Effector CD8-positive, alpha-beta T cell (primary cell): ENCODE measurements at regions not wholly inside any gene's neighbourhood (a gene's known extent, or its start where the extent isn't known, plus 50 kb on each side); places are given as distances from the start of the nearest gene placed in this dataset.
"Not testable (repeated sequence)": the region's sequence is repeated elsewhere in the genome, so short reads cannot be mapped to it uniquely, and the experiment has no call there.

Experiments
- DNase-seq: peaks from one replicate; lab custom pipeline; 2025; lab: John Stamatoyannopoulos, UW

GRCh38 chr14:30069536-30069935, 141.9 kb upstream of the PRKD1 start:
- DNase-seq = no peak

- DNase-seq = not testable (repeated sequence)
Measured at GRCh38 chr14:30072454-30072853, 144.8 kb upstream of the PRKD1 start.

DNA sequence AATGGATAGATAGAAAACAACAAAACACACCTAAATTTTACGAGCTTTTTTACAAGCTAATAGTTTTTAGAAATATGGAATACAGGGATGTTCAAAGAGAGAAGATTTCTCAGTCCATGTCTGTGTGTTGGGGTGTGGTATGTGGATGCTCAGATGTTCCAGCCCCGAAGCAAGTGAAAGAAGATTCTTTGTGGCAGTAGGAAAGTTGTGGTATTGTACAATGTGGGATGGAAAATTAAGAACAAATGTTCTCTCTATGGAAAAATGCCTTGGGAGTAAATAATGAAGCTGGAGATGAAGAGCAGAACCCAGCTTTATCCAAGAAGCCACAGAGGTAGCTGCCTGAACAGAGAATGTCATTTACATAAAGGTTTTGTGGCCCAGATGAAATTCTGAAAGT, 150.3 kb upstream of the PRKD1 start:
- no peak for DNase-seq

DNA sequence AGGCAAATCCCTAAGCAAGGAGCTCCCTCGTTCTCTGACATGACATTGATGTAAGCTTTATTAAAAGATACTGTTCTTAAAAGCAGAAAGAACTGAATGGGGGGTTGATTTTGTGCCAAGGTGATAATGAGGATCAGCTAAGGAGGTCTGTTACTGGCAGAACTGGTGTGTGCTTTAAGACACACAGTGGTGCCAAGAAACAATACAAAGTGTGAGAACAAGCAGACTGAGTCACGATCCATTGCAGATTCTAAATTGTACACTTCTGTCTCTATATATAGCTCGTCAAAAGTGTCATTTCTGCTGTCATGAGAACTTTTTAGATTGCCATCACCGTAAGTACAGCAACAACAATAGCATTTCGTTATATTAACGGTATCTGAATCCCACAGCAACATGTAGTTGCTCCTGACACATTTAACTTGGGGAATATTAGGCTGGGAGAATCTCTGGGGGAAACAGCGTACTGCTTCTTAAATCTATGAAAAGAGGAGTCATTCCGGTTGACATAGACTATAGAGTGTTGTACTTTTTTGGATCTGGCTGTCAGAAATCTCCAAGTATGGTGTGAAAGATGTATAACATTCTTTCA, 151.3 kb upstream of the PRKD1 start:
- no peak for DNase-seq

DNA sequence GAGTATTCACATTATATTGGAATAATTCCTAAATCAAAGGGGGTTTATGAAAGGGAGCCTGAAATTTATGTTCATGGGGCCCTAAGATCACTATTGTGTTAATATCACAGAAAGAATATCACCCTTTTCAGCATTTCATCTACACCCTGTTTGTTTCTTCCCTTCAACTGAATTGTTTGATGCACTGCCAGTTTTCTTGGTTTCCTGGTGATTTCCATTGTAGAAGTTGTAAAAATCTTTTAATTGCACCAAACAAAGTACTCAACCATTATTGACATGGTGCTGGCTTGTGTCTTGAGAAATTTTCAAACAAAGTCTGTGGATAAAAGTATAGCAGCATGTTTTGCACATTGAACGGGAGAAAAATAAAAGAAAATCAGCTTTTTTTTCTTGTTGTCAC, 154.8 kb upstream of the PRKD1 start:
- no peak for DNase-seq

- no peak for DNase-seq
Measured at GRCh38 chr14:30084811-30085210, 157.2 kb upstream of the PRKD1 start.

GRCh38 chr14:30085943-30086342, 158.3 kb upstream of the PRKD1 start:
- DNase-seq = no peak

DNA sequence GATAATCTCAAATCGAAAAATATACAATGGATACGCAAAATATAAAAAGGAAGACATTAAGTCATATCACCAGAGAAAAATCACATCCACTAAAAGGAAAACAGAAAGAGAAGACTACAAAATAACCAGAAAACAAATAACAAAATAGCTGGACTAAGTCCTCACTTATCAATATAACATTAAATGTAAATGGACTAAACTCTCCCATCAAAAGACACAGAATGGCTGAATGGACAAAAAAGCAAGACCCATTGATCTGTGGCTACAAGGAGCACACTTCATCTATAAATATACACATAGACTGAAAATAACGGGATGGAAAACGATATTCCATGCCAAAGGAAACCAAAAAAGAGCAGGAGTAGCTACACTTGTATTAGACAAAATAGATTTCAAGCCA, 161.0 kb upstream of the PRKD1 start:
- DNase-seq = no peak

DNA sequence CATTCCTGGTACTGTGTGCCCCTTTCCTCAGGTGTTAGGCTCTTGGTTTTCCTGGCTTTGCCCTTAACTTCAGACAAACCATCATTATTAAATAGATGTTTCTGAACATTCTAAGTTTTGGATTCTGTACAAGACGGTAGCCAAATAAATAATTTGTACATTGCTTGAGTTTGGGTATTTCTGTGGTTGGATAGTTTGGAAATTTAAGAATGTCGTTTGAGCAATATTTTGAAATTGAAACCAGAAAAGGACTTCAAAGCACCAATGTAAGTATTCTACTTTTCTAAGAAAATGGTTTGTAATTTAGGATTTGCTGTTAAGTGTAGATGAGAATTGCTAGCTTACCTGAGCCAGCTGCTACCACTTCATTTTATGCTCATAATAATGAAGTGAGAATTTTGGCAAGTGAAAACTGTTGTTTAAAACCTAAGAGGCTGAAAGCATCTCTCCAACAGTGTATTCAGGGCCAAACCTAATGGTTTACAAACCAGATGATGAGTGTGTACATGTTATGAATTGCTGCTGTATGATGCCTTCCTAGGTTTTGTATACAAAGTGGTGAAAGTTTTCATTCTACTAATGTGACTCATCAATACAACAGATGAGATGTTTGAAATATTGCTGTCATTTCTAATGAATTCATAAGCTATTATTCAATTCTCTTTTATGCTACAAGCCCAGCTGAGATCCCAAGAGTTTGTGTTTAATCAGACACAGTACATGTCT, 181.5 kb upstream of the PRKD1 start:
- no peak for DNase-seq

DNA sequence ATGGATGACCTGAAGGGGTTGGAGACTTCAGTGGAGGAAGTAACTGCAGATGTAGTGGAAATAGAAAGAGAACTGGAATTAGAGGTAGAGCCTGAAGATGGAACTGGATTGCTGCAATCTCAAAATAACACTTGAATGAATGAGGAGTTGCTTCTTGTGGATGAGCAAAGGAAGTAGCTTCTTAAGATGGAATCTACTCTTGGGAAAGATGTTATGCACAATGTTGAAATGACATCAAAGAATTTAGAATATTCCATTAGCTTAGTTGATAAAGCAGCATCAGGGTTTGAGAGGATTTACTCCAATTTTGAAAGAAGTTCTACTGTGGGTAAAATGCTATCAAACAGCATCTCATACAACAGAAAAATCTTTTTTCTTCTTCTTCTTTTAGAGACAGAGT, 186.4 kb upstream of the PRKD1 start:
- no peak for DNase-seq

GRCh38 chr14:30115756-30116155, 188.1 kb upstream of the PRKD1 start:
- no peak for DNase-seq

DNA sequence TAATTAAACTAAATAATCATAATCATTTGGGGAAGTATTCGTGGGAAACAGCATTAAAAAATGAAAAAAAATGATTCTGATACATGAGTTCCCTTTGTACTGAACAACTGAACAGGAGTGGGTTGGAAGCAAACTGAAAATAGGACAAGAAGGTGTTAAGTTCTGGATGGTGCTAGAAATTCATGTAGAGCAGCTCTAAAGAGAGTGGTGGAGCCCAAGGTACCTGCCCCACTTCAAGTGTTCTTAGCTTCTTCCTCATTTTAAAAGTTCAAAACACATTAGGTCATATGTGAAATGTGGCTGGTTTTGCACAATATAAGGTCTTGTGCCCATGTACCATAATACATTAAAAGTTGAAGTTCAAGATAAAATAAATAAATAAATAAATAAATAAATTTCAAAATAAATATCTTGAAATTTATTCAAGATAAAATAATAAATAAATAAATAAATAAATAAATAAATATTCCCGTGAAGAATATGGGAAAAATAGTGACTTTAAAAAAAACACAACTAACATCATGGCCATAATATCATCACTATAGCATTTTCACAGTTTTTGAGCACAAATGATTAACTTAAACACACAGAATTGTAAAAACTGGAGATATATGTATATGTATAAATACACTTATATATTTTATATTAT, 191.5 kb upstream of the PRKD1 start:
- DNase-seq = no peak

- DNase-seq = no peak
Measured at GRCh38 chr14:30125322-30125979, 197.8 kb upstream of the PRKD1 start.

DNA sequence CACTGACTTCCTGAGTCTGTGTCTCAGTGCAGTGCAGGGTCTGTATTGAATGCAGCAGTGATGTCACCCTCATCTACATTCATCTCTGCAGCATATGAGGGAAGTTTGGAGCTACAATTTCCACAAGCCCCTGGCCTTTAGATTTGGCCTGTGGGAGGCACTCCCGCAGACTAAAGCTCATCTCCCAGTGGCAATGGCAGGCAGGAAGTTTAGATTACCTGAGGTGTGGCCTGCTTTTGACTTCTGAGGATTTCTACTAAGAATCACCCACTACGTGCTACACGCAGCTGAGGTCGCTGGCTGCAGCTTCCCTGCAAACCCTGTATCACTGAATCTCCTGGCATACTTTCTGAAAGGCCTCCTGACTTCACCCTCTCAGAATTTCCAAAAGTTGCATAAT, 202.2 kb upstream of the PRKD1 start:
- DNase-seq = no peak

- DNase-seq = no peak
Measured at GRCh38 chr14:30131581-30132097, 204.0 kb upstream of the PRKD1 start.

DNA sequence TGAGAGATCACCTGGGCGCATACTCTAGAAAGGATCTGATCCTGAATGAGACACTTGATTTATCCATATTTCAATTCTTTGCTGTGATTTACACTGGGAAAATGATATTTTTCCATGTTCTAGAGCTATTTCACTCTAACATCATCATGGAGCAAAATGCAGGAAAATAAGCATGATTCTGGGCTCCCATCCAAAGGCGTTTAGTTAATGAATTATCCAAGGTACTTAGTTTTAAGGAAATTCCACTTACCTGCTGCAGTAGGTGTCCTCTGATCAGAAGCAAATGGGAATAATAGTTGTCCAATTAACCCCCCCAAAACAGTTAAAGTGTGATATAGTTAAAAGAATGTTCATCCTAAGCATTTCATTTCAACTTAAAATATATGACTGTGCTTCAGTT, 204.5 kb upstream of the PRKD1 start:
- DNase-seq = no peak

GRCh38 chr14:30134936-30135335, 207.3 kb upstream of the PRKD1 start:
- DNase-seq = no peak

GRCh38 chr14:30138567-30138966, 210.9 kb upstream of the PRKD1 start:
- no peak for DNase-seq

GRCh38 chr14:30142216-30142615, 214.6 kb upstream of the PRKD1 start:
- no peak for DNase-seq

DNA sequence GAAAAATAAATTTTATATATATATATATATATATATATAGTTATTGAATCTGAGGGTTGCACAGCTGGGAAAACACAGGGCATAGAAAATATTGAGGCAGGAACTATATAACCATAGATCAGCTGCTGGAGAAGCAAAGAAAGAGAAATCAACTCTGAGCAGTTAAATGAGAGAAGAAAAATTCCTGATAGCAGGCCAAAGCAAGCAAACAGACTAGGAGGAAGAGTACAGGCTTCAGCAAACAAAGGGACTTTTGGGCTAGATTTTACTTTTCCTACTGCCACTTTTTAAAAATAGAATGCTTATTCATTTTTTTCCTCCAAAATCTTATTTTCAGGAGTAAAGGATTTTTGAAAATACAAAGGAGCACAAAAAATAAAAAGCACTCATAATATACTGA, 216.0 kb upstream of the PRKD1 start:
- no peak for DNase-seq

GRCh38 chr14:30153717-30154116, 226.1 kb upstream of the PRKD1 start:
- no peak for DNase-seq

GRCh38 chr14:30156571-30156970, 228.9 kb upstream of the PRKD1 start:
- no peak for DNase-seq

GRCh38 chr14:30158299-30158698, 230.7 kb upstream of the PRKD1 start:
- DNase-seq = no peak
